ENCODE measurements at regions not wholly inside any gene's neighbourhood (a gene's known extent, or its start where the extent isn't known, plus 50 kb on each side); places are given as distances from the start of the nearest gene placed in this dataset.

GRCh38 chr18:67582488-67582887 lies 66.0 kb upstream of the DSEL start:
- Histone ChIP-seq H4K91ac (replicated peaks; ENCODE audit: insufficient read length, low read length) (no peak overlapping the region), H3K9me3 (ENCODE audit: insufficient read depth in 2 of 2, low read depth in 1 of 2, low read length in 1 of 2) (no peaks in the 10 kb centered on the region), H3K23me2 (ENCODE audit: low read depth, low read length) (no peaks in the 10 kb centered on the region), H3K4me1 (replicated peaks in 1 of 4; ENCODE audit: control insufficient read depth in 3 of 4, insufficient read depth in 4 of 4, low read length in 3 of 4) (no peaks in the 10 kb centered on the region; a peak in 1 of 7 replicates), H2BK120ac (replicated peaks; ENCODE audit: low read depth, low read length) (no peak overlapping the region), H3K36me3 (ENCODE audit: control insufficient read depth in 2 of 4, insufficient read depth in 4 of 4, low read length in 3 of 4) (no peaks in the 10 kb centered on the region), H3K79me1 (ENCODE audit: low read depth, low read length) (no peaks in the 10 kb centered on the region), H2AK5ac (ENCODE audit: low read depth, low read length) (no peak overlapping the region), H3K18ac (ENCODE audit: extremely low read depth, low read length) (no peak overlapping the region), H4K20me1 (replicated peaks in 1 of 2; ENCODE audit: control insufficient read depth in 1 of 2, insufficient read depth in 2 of 2, low read length in 2 of 2) (no peaks in the 10 kb centered on the region), H2AFZ (ENCODE audit: low read length) (no peak overlapping the region), H3K23ac (ENCODE audit: insufficient read length) (no peak overlapping the region), H2BK5ac (ENCODE audit: low read depth, low read length) (no peak overlapping the region), H3K9ac (replicated peaks in 1 of 4; ENCODE audit: extremely low read depth in 1 of 4, low read depth in 3 of 4, low read length in 3 of 4) (no peak overlapping the region), H2BK12ac (ENCODE audit: low read depth, low read length) (no peak overlapping the region), H3K4me3 (ENCODE audit: extremely low read depth in 1 of 4, insufficient read depth in 2 of 4, low read depth in 3 of 4, low read length in 4 of 4) (no peak overlapping the region), H3K56ac (replicated peaks; ENCODE audit: insufficient read length, low read depth, low read length) (no peak overlapping the region), H4K8ac (ENCODE audit: extremely low read depth, insufficient read depth, low read length) (no peak overlapping the region), H2BK20ac (ENCODE audit: low read length) (no peak overlapping the region), H3K79me2 (ENCODE audit: control insufficient read depth in 1 of 2, insufficient read depth in 2 of 2, low read length in 2 of 2) (no peaks in the 10 kb centered on the region), H4K5ac (ENCODE audit: insufficient read length, low read depth, low read length) (no peak overlapping the region), H3K4ac (replicated peaks; ENCODE audit: insufficient read length, low read depth, low read length) (no peak overlapping the region), H3K14ac (ENCODE audit: insufficient read length) (no peak overlapping the region), H3K27ac (ENCODE audit: low read depth, low read length) (no peak overlapping the region), H3K27me3 (replicated peaks in 1 of 4; ENCODE audit: control insufficient read depth in 3 of 4, extremely low read depth in 1 of 4, insufficient read depth in 3 of 4, low read length in 3 of 4) (no peaks in the 10 kb centered on the region), H2BK15ac (ENCODE audit: low read length) (no peak overlapping the region), H3K4me2 (ENCODE audit: insufficient read depth in 1 of 2, low read depth in 2 of 2, low read length in 2 of 2) (no peak overlapping the region)
- 37% methylated on average over 3 of the region's 3 CpGs; no CpG with 5 or more reads in 1 of the 2 experiments for WGBS, 2 experiments (ENCODE audit: extremely low coverage in 1 of 2, insufficient coverage in 1 of 2, insufficient read length in 1 of 2, insufficient replicate concordance in 2 of 2, low coverage in 1 of 2, low lambda C conversion rate in 2 of 2, missing lambda C conversion rate in 1 of 2)
- ChIA-PET POLR2A (ENCODE audit: partially characterized antibody) (interaction anchor here (1.2 kb wide), 1 partner anchor 13 kb away, joined by 3 read pairs; no protein-coding TSS in a partner anchor), CTCF (ENCODE audit: partially characterized antibody) (interaction anchor here (1.3 to 1.7 kb wide), 2 partner anchors 9 to 14 kb away, joined by 3 to 5 read pairs; no protein-coding TSS in a partner anchor)
- FAIRE-seq, result no peak
- no peak for DNase-seq (ENCODE audit: low read depth in 1 of 2, low spot score in 2 of 2)
- no peak for TF ChIP-seq TAF7 (optimal IDR thresholded peaks at IDR 0.05; ENCODE audit: borderline replicate concordance, low read depth, low read length)
